LNCaP clone FGC (cell line): ENCODE measurements at regions not wholly inside any gene's neighbourhood (a gene's known extent, or its start where the extent isn't known, plus 50 kb on each side); places are given as distances from the start of the nearest gene placed in this dataset.
"Not testable (repeated sequence)": the region's sequence is repeated elsewhere in the genome, so short reads cannot be mapped to it uniquely, and the experiment has no call there.

Experiments
- DNase-seq: peaks from one replicate; pipeline ENCODE4 v3.0.0-alpha.2; 2011; ENCODE audit warnings: low read depth
- H3K4me3 ChIP-seq: 2 replicates; pipeline ENCODE4 v1.5.1; 2011; ENCODE audit warnings: mild to moderate bottlenecking, low read depth, low read length, control low read depth
- CTCF ChIP-seq: IDR thresholded peaks from 2 replicates; pipeline ENCODE4 v1.5.1; 2012; ENCODE audit warnings: mild to moderate bottlenecking; ENCODE audit not compliant: control insufficient read depth, insufficient read depth; ENCODE audit errors: extremely low read depth

- no peak for TF ChIP-seq CTCF
- no peak overlapping the region for H3K4me3 ChIP-seq
- DNase-seq = no peak
Measured at GRCh38 chr6:121615493-121615892, 180.0 kb downstream of the GJA1 start.

GRCh38 chr6:121616406-121616805 is 181.0 kb downstream of the GJA1 start:
- DNase-seq = no peak
- TF ChIP-seq CTCF = no peak
- H3K4me3 ChIP-seq = no peak overlapping the region

GRCh38 chr6:121617388-121617787 is 181.9 kb downstream of the GJA1 start:
- no peak for TF ChIP-seq CTCF
- H3K4me3 ChIP-seq = no peak overlapping the region
- DNase-seq = no peak

GRCh38 chr6:121619013-121619412 is 183.6 kb downstream of the GJA1 start:
- no peak overlapping the region for H3K4me3 ChIP-seq

GRCh38 chr6:121619987-121620740 is 184.7 kb downstream of the GJA1 start:
- H3K4me3 ChIP-seq = no peak overlapping the region
- no peak for DNase-seq
- TF ChIP-seq CTCF = no peak

More at GRCh38 chr6:121619013-121619412, 183.6 kb downstream of the GJA1 start:
- no peak for DNase-seq
- TF ChIP-seq CTCF = no peak

- H3K4me3 ChIP-seq = no peak overlapping the region
- no peak for DNase-seq
- TF ChIP-seq CTCF = no peak
Measured at GRCh38 chr6:121627761-121628160, 192.3 kb downstream of the GJA1 start.

GRCh38 chr6:121630716-121631115 is 195.3 kb downstream of the GJA1 start:
- TF ChIP-seq CTCF = no peak

GRCh38 chr6:121631752-121632151 is 196.3 kb downstream of the GJA1 start:
- DNase-seq, H3K4me3 ChIP-seq: not testable (repeated sequence)

More at GRCh38 chr6:121630716-121631115, 195.3 kb downstream of the GJA1 start:
- no peak overlapping the region for H3K4me3 ChIP-seq
- DNase-seq = peak; percentile 3
